DND-41 (cell line): ENCODE measurements at regions not wholly inside any gene's neighbourhood (a gene's known extent, or its start where the extent isn't known, plus 50 kb on each side); places are given as distances from the start of the nearest gene placed in this dataset.
"Not testable (repeated sequence)": the region's sequence is repeated elsewhere in the genome, so short reads cannot be mapped to it uniquely, and the experiment has no call there.

Source experiments
- EZH2 ChIP-seq: IDR thresholded peaks from 3 replicates; pipeline ENCODE4 v1.6.1; 2012; ENCODE audit warnings: borderline replicate concordance, low read depth, mild to moderate bottlenecking, moderate library complexity, low read length, inconsistent platforms; ENCODE audit not compliant: severe bottlenecking
- TF ChIP-seq, protein P1 (sequence below): IDR thresholded peaks from 2 replicates; pipeline ENCODE4 v1.5.1; 2012; ENCODE audit warnings: borderline replicate concordance, low read length, moderate library complexity, mild to moderate bottlenecking; ENCODE audit not compliant: poor library complexity, severe bottlenecking; ENCODE audit errors: extremely low read depth

DNA sequence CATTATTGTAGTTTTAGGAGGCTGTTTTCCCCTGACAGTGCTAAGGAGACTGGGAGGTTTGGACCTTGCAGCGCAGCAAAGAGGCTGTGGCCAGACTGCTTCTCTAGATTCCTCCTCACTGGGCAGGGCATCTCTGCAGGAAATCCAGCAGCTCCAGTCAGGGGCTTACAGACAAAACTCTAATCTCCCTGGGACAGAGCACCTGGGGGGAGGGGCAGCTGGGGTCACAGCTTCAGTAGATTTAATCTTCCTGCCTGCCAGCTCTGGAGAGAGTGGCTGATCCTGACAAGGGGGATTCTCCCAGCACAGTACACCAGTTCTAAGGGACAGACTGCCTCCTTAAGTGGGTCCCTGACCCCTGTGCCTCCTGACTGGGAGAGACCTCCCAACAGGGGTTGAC lies 599.4 kb downstream of the DMRTA1 start:
- TF ChIP-seq, protein P1, sequence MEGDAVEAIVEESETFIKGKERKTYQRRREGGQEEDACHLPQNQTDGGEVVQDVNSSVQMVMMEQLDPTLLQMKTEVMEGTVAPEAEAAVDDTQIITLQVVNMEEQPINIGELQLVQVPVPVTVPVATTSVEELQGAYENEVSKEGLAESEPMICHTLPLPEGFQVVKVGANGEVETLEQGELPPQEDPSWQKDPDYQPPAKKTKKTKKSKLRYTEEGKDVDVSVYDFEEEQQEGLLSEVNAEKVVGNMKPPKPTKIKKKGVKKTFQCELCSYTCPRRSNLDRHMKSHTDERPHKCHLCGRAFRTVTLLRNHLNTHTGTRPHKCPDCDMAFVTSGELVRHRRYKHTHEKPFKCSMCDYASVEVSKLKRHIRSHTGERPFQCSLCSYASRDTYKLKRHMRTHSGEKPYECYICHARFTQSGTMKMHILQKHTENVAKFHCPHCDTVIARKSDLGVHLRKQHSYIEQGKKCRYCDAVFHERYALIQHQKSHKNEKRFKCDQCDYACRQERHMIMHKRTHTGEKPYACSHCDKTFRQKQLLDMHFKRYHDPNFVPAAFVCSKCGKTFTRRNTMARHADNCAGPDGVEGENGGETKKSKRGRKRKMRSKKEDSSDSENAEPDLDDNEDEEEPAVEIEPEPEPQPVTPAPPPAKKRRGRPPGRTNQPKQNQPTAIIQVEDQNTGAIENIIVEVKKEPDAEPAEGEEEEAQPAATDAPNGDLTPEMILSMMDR = not testable (repeated sequence)
- not testable (repeated sequence) for TF ChIP-seq EZH2
